ENCODE measurements at regions not wholly inside any gene's neighbourhood (a gene's known extent, or its start where the extent isn't known, plus 50 kb on each side); places are given as distances from the start of the nearest gene placed in this dataset.
"Not testable (repeated sequence)": the region's sequence is repeated elsewhere in the genome, so short reads cannot be mapped to it uniquely, and the experiment has no call there.

DNA sequence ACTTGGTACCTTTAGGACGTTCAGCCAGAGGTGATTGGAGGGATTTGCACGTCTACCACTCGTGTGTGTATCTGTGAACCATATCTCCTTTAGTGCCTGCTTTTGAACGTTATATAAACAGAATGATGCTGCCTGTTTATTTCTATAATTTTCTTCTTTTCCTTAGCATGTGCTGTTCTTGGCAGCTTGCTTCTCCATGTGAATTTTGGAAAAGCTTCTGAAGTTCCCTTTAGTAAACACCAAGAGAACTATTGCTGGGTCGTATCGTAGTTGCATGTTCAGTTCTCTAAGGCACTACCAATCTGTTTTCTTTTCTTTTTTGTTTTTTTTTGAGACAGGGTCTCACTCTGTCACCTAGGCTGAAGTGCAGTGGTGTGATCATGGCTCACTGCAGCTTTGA is 73.8 kb upstream of the FANCC start:
- not testable (repeated sequence) for DNase-seq (ENCODE audit: low spot score)

GRCh38 chr9:95389373-95389772 is 71.9 kb upstream of the FANCC start:
- no peak for DNase-seq (ENCODE audit: low spot score)

GRCh38 chr9:95386843-95387242 is 69.3 kb upstream of the FANCC start:
- DNase-seq (ENCODE audit: low spot score): no peak

- no peak for DNase-seq (ENCODE audit: low spot score)
These were observed 68.0 kb upstream of the FANCC start for GRCh38 chr9:95385521-95385920.

GRCh38 chr9:95383845-95384244 is 66.3 kb upstream of the FANCC start:
- no peak for DNase-seq (ENCODE audit: low spot score)

DNA sequence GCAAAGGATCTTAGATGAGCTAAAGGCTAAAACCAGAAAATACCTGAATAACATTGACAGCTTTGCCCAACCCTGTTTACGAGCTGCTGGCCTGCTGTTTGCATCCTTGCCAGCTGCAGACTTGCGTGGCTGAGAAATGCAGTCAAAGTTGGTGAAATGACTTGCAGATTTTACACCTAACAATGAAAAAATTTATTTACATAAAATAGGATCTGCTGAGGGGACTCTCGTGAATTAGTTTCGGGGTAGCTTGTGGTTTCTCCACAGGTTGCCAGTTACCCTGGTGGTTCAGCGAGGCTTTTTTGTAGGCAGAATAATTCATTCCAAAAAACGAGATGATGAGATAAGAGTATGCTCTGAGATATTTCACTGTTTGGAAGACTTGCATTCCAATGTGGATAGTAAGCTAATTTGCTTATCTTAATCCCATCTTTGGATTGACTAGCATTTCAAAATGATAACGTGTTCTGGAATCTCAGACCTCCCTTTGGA is 65.7 kb upstream of the FANCC start:
- no peak for DNase-seq (ENCODE audit: low spot score)

DNA sequence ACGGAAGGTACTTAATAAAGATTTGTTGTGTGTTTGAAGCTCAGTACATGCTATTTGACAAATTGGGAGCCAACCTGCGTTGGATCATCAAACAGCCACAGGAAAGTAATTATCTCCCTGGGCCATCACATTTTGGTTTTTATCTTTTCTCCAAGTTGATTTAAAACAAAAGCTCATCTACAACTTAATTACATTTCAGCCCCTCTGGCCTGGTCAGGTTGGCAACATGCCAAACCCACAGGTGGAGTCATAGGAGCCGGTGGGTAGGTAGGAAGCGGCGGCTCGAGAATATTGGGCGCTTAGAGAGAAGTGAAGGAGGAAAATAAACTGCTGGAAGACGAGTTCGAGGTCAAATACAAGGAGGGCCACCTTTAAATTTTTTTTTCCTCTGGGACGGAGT is 64.9 kb upstream of the FANCC start:
- no peak for DNase-seq (ENCODE audit: low spot score)

GRCh38 chr9:95381221-95381620 is 63.7 kb upstream of the FANCC start:
- DNase-seq (ENCODE audit: low spot score): no peak

- peak; percentile 23 for DNase-seq (ENCODE audit: low spot score)
These were observed 62.1 kb upstream of the FANCC start for GRCh38 chr9:95379630-95380029.

DNA sequence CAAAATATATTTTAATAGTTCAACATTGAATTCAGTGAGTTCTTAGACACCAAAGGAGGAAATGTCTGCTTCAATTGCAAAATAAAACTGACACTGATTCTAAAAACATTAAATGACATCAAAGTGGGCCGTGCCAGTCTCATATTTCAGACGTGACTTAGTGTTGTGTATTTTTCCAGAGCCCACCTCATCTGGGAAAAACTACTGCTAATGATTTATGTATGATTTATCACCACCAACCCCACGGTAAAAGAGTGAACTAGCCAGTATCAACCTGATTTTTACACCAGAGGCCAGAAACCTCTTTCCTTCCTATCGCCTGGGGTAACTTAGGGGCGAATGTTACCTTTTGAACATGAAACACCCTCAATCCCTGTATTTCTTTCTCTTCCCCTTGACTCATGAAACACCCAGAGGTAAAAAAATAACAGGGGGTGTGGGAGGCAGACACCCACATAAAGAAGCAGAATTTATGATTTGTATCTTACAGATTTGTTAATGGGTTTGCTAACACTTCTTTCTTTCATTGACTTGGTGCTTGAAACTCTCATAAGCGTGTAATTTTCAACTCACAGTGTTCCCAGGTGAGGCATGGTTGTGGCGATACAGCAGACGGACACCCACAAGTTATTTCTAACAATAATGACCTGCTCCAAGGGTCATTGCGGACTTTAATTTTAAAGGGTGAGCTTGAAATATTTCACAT is 56.4 kb upstream of the FANCC start:
- no peak for DNase-seq (ENCODE audit: low spot score)

DNA sequence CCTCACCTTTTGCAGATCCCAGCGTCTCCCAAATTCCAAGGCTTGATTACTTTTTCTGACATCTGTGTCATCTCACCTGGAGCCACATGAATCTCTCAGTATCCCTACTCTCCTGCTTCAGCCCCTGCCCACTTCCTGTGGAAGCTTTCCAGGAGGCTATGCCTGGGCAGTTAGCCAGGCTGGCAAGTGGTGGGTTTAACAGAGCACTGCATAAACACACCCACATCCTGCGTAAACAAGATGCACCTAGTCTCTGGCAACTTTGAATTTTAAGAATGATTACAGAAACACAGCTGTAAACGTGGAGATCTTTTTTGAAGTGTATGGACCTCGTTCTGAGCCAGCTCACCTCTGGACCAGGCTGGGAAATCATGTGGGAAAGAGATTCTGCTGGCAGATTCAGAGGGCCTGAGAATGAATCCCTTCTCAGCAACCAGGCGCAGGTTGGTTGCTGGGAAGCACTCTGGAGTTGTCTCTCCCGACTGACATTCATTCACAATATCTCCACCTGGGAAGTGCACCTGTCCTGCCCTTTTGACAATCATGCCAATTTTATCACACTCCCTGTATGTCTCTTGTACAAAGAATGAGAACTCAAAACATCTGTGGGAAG is 55.7 kb upstream of the FANCC start:
- no peak for DNase-seq (ENCODE audit: low spot score)

GRCh38 chr9:95370064-95370463 is 52.6 kb upstream of the FANCC start:
- DNase-seq (ENCODE audit: low spot score): no peak

GRCh38 chr9:95368377-95369160 is 51.1 kb upstream of the FANCC start:
- DNase-seq (ENCODE audit: low spot score): no peak
